A549 (cell line): ENCODE measurements at regions not wholly inside any gene's neighbourhood (a gene's known extent, or its start where the extent isn't known, plus 50 kb on each side); places are given as distances from the start of the nearest gene placed in this dataset.
A peak's percentile ranks its signal among the peaks of the same experiment; 100 is the strongest.

ENCODE experiments used
- ATAC-seq, 2 experiments: fragments of 200-7000 bp in 1 of 2; fragments of >200 bp in 1 of 2; cut with Nextera tagmentation in 1 of 2; cut with Tn5 transposase in 1 of 2; 3 replicates each; pipeline versions ENCODE4 v1.8.0 to v1.9.1; 2018 to 2020; ENCODE audit warnings: mild to moderate bottlenecking in 1 of 2, moderate library complexity in 1 of 2
- CTCF ChIA-PET: fragments of 300-600 bp; sonication (Branson Sonifier 250); formaldehyde crosslinking; extraction: SDS; loops from one replicate; lab custom pipeline; 2021; ENCODE audit warnings: antibody characterized with exemption, inconsistent platforms; lab: Yijun Ruan, JAX
- POLR2A ChIA-PET: fragments of 350-600 bp; formaldehyde crosslinking; extraction: SDS; loops from one replicate; lab custom pipeline; 2021; ENCODE audit warnings: antibody characterized with exemption, inconsistent platforms; lab: Yijun Ruan, JAX
- DNase-seq, 2 experiments: peaks; one replicate each; pipeline versions ENCODE4 v3.0.0 to v3.0.0-alpha.2; 2011 to 2016; ENCODE audit warnings: low read depth in 1 of 2, low spot score in 1 of 2
- FAIRE-seq: peaks from 2 replicates; lab custom pipeline; 2011; peaks lifted over from hg19 to GRCh38; lab: Jason Lieb, UNC
- H3K27ac ChIP-seq, 2 experiments: fragments of >200 bp; sonication (Bioruptor Twin); formaldehyde crosslinking; 3 replicates each; pipeline ENCODE4 v1.5.1; 2016 to 2017
- H3K4me1 ChIP-seq: fragments of >200 bp; sonication (Bioruptor Twin); formaldehyde crosslinking; 3 replicates; pipeline ENCODE4 v1.6.1; 2016
- H3K4me2 ChIP-seq: fragments of >200 bp; sonication (Bioruptor Twin); formaldehyde crosslinking; 3 replicates; pipeline ENCODE4 v1.6.1; 2016
- H3K4me3 ChIP-seq: fragments of >200 bp; sonication (Bioruptor Twin); formaldehyde crosslinking; 3 replicates; pipeline ENCODE4 v1.5.1; 2016
- H3K9me3 ChIP-seq: fragments of >200 bp; sonication (Bioruptor Twin); formaldehyde crosslinking; 3 replicates; pipeline ENCODE4 v1.6.1; 2016
- CBX2 ChIP-seq: fragments of 200-600 bp; sonication (generic); IDR thresholded peaks from 2 replicates; pipeline ENCODE4 v1.6.1; 2016; ENCODE audit warnings: low read depth, mild to moderate bottlenecking, borderline replicate concordance
- EHF ChIP-seq: fragments of 250-450 bp; sonication (Bioruptor Pico); IDR thresholded peaks from 2 replicates; pipeline ENCODE4 v1.5.0; 2020; ENCODE audit warnings: mild to moderate bottlenecking
- EHMT2 ChIP-seq: fragments of 200-600 bp; sonication (generic); IDR thresholded peaks from 2 replicates; pipeline ENCODE4 v1.6.1; 2016; ENCODE audit warnings: antibody characterized with exemption, low read depth, mild to moderate bottlenecking, moderate library complexity
- ESRRA ChIP-seq: fragments of 150-350 bp; IDR thresholded peaks from 2 replicates; pipeline ENCODE4 v1.6.1; 2014; ENCODE audit warnings: mild to moderate bottlenecking, low read length, borderline replicate concordance
- FOSL2 ChIP-seq, 2 experiments: fragments of 450-650 bp in 1 of 2; fragments of >200 bp in 1 of 2; sonication (Bioruptor Twin) in 1 of 2; formaldehyde crosslinking; IDR thresholded peaks; 2 replicates each; pipeline versions ENCODE4 v1.5.0 to v1.6.1; 2016 to 2020; ENCODE audit warnings: mild to moderate bottlenecking in 1 of 2, moderate library complexity in 1 of 2
- GATA3 ChIP-seq: IDR thresholded peaks from 2 replicates; pipeline ENCODE4 v1.6.1; 2012; ENCODE audit warnings: borderline replicate concordance
- HDAC2 ChIP-seq: fragments of 200-600 bp; sonication (generic); IDR thresholded peaks from 2 replicates; pipeline ENCODE4 v1.6.1; 2016
- HES2 ChIP-seq: fragments of >200 bp; sonication (Bioruptor Twin); formaldehyde crosslinking; IDR thresholded peaks from 2 replicates; pipeline ENCODE4 v1.6.1; 2016
- HMGXB4 ChIP-seq: fragments of 250-450 bp; sonication (Bioruptor Pico); IDR thresholded peaks from 2 replicates; pipeline ENCODE4 v1.5.0; 2021; ENCODE audit warnings: mild to moderate bottlenecking, moderate library complexity, borderline replicate concordance
- HOXA7 ChIP-seq: fragments of 250-450 bp; sonication (Bioruptor Pico); IDR thresholded peaks from 2 replicates; pipeline ENCODE4 v1.5.0; 2020; ENCODE audit warnings: mild to moderate bottlenecking, moderate library complexity
- JUN ChIP-seq, 2 experiments: fragments of >200 bp; sonication (Bioruptor Twin); formaldehyde crosslinking; IDR thresholded peaks; 2 replicates in 1 of 2; 3 replicates in 1 of 2; pipeline ENCODE4 v1.6.1; 2016 to 2017
- JUNB ChIP-seq: fragments of >200 bp; sonication (Bioruptor Twin); formaldehyde crosslinking; IDR thresholded peaks from 2 replicates; pipeline ENCODE4 v1.6.1; 2016
- KDM1A ChIP-seq: fragments of 200-600 bp; sonication (generic); IDR thresholded peaks from 2 replicates; pipeline ENCODE4 v1.6.1; 2016; ENCODE audit warnings: low read depth, mild to moderate bottlenecking
- KDM5A ChIP-seq: fragments of 200-600 bp; sonication (generic); IDR thresholded peaks from 2 replicates; pipeline ENCODE4 v1.6.1; 2016; ENCODE audit warnings: antibody characterized with exemption, mild to moderate bottlenecking
- MAFK ChIP-seq: fragments of 450-650 bp; IDR thresholded peaks from 2 replicates; pipeline ENCODE4 v1.6.1; 2014; ENCODE audit not compliant: partially characterized antibody
- MAZ ChIP-seq: fragments of 150-350 bp; IDR thresholded peaks from 2 replicates; pipeline ENCODE4 v1.6.1; 2014; ENCODE audit warnings: antibody characterized with exemption, low read depth, low read length, borderline replicate concordance
- NFE2L2 ChIP-seq: fragments of 150-350 bp; conservative IDR thresholded peaks from 2 replicates; pipeline ENCODE4 v1.6.1; 2014; ENCODE audit warnings: low read length
- NR3C1 ChIP-seq: fragments of >200 bp; sonication (Bioruptor Twin); formaldehyde crosslinking; IDR thresholded peaks from 3 replicates; pipeline ENCODE4 v1.6.1; 2017
- PHF8 ChIP-seq: fragments of 200-600 bp; sonication (generic); IDR thresholded peaks from 2 replicates; pipeline ENCODE4 v1.6.1; 2016; ENCODE audit warnings: low read depth, mild to moderate bottlenecking, antibody characterized with exemption, moderate library complexity, borderline replicate concordance
- POLR2AphosphoS2 ChIP-seq: conservative IDR thresholded peaks from 2 replicates; pipeline ENCODE4 v1.6.1; 2012; ENCODE audit warnings: low read length, improper control_type of control experiment, inconsistent platforms
- RFX5 ChIP-seq: fragments of 450-650 bp; IDR thresholded peaks from 2 replicates; pipeline ENCODE4 v1.7.1; 2014; ENCODE audit warnings: antibody characterized with exemption, mild to moderate bottlenecking, moderate library complexity
- RNF2 ChIP-seq: fragments of 200-600 bp; sonication (generic); IDR thresholded peaks from 2 replicates; pipeline ENCODE4 v1.6.1; 2016; ENCODE audit warnings: low read depth, mild to moderate bottlenecking, antibody characterized with exemption, moderate library complexity, borderline replicate concordance
- ZSCAN20 ChIP-seq: fragments of 250-450 bp; sonication (Bioruptor Pico); IDR thresholded peaks from 2 replicates; pipeline ENCODE4 v1.8.0; 2022; ENCODE audit warnings: mild to moderate bottlenecking, moderate library complexity
- whole genome bisulfite sequencing: methylation state at CpG from one replicate; pipeline ENCODE4 v1.1.6; 2017; ENCODE audit errors: missing lambda C conversion rate; 5-methylcytosine and 5-hydroxymethylcytosine counted together

- 72% methylated on average over 7 of the region's 7 CpGs for WGBS
- Histone ChIP-seq H3K4me3 (no peak overlapping the region), H3K9me3 (no peaks in the 10 kb centered on the region), H3K27ac (no peak overlapping the region), H3K4me1 (no peaks in the 10 kb centered on the region), H3K4me2 (no peak overlapping the region)
- no peak for DNase-seq
- FAIRE-seq = no peak
- CTCF ChIA-PET = no interaction called here
- POLR2A ChIA-PET = no interaction called here
- TF ChIP-seq MAZ = no peak
- peak; percentile 50 for TF ChIP-seq MAFK
- no peak for ATAC-seq
Measured at GRCh38 chr1:88134983-88135921, 548.8 kb upstream of the PKN2 start.

DNA sequence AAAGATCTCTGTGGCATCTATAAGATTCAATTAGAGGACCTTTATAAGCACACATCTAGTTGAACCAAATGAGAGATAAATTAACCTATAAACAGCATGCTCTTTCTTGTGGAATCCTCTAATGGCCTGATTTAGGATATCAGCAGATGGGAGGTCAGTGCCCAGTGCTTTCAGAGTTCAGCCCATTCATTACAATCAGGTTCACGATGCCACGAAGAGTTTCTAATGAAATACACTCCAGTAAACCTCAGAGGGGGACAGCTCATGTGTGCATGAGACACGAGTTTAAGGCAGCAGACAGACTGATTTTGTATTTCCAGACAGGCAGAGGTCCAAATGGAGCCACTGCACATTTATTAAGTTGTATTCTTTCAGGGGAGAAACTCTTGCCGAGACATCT is 544.4 kb upstream of the PKN2 start:
- TF ChIP-seq FOSL2 (IDR thresholded peaks at IDR 0.05) = no peak
- TF ChIP-seq FOSL2 (CRISPR knock-in tag; IDR thresholded peaks at IDR 0.05) = no peak
- no peak for TF ChIP-seq HOXA7 (CRISPR knock-in tag)
- TF ChIP-seq EHMT2 = no peak
- no peak for TF ChIP-seq HES2
- no peak for TF ChIP-seq ZSCAN20 (CRISPR knock-in tag)
- no peak for TF ChIP-seq KDM5A
- no peak for TF ChIP-seq NFE2L2
- TF ChIP-seq PHF8 = no peak
- no peak for TF ChIP-seq CBX2
- no peak for TF ChIP-seq NR3C1
- no peak for TF ChIP-seq HDAC2
- TF ChIP-seq RFX5 = no peak
- TF ChIP-seq MAFK = no peak
- TF ChIP-seq KDM1A = no peak
- TF ChIP-seq GATA3 = no peak
- TF ChIP-seq RNF2 = no peak
- TF ChIP-seq EHF (CRISPR knock-in tag) = no peak
- no peak for TF ChIP-seq HMGXB4 (CRISPR knock-in tag)
- TF ChIP-seq JUN (IDR thresholded peaks at IDR 0.05) = no peak
- WGBS = 47% methylated on average over 4 of the region's 4 CpGs
- Histone ChIP-seq H3K4me1 (no peaks in the 10 kb centered on the region), H3K9me3 (no peaks in the 10 kb centered on the region), H3K4me2 (no peak overlapping the region), H3K4me3 (no peak overlapping the region), H3K27ac (no peak overlapping the region)
- no peak for DNase-seq
- POLR2A ChIA-PET = no interaction called here
- CTCF ChIA-PET = no interaction called here
- no peak for FAIRE-seq
- ATAC-seq = no peak

- no peak for TF ChIP-seq FOSL2 (IDR thresholded peaks at IDR 0.05)
- TF ChIP-seq FOSL2 (CRISPR knock-in tag; IDR thresholded peaks at IDR 0.05) = no peak
- no peak for TF ChIP-seq ESRRA
- TF ChIP-seq JUNB = no peak
- TF ChIP-seq POLR2AphosphoS2 = no peak
- TF ChIP-seq, all 56 proteins: peak for 0
- no peak for DNase-seq
- Histone ChIP-seq H3K9me3 (no peaks in the 10 kb centered on the region), H3K4me1 (no peaks in the 10 kb centered on the region), H3K27ac (no peak overlapping the region), H3K4me3 (no peak overlapping the region), H3K4me2 (no peak overlapping the region)
- no peak for ATAC-seq
- CTCF ChIA-PET = no interaction called here
- POLR2A ChIA-PET = no interaction called here
- WGBS = 71% methylated on average over 1 of the region's 1 CpG
- FAIRE-seq = no peak
Measured at GRCh38 chr1:88140325-88140724, 543.7 kb upstream of the PKN2 start.
